Breast epithelium (tissue), 3 donors: ENCODE measurements at regions not wholly inside any gene's neighbourhood (a gene's known extent, or its start where the extent isn't known, plus 50 kb on each side); places are given as distances from the start of the nearest gene placed in this dataset.

ENCODE experiments used
- CTCF ChIP-seq, 3 donors: fragments of 450-650 bp; IDR thresholded peaks; one replicate each; pipeline ENCODE4 v1.5.1; 2016 to 2017; ENCODE audit warnings: antibody characterized with exemption in 3 of 3, mild to moderate bottlenecking in 3 of 3, moderate library complexity in 3 of 3
- POLR2A ChIP-seq: fragments of 450-650 bp; IDR thresholded peaks from one replicate; pipeline ENCODE4 v1.6.1; 2016; ENCODE audit warnings: antibody characterized with exemption, mild to moderate bottlenecking, moderate library complexity
- POLR2AphosphoS5 ChIP-seq, 3 donors: sonication (generic); formaldehyde crosslinking; IDR thresholded peaks; one replicate each; pipeline ENCODE4 v1.6.1; 2017; ENCODE audit warnings: antibody characterized with exemption in 3 of 3

GRCh38 chr3:176155012-176155411, 1042.3 kb downstream of the TBL1XR1 start:
- TF ChIP-seq CTCF (IDR thresholded peaks at IDR 0.05), result no peak
- no peak for TF ChIP-seq POLR2A
- no peak for TF ChIP-seq POLR2AphosphoS5 (IDR thresholded peaks at IDR 0.05)
